A673 (cell line): ENCODE measurements at regions not wholly inside any gene's neighbourhood (a gene's known extent, or its start where the extent isn't known, plus 50 kb on each side); places are given as distances from the start of the nearest gene placed in this dataset.

Experiments used
- BruUV-seq: library from RNA; stranded (reverse); fragments of 400-500 nt; replicated peaks from 2 replicates; lab custom pipeline; 2021; lab: Mats Ljungman, UMichigan
- CTCF ChIA-PET: fragments of 300-600 bp; sonication (Branson Sonifier 250); formaldehyde crosslinking; loops from one replicate; lab custom pipeline; 2022; ENCODE audit warnings: antibody characterized with exemption; lab: Charles Lee
- POLR2A ChIA-PET: fragments of 300-600 bp; sonication (Branson Sonifier 250); formaldehyde crosslinking; loops from one replicate; lab custom pipeline; 2022; ENCODE audit warnings: antibody characterized with exemption; ENCODE audit not compliant: low non-redundant PET; lab: Charles Lee
- DNase-seq: peaks from one replicate; pipeline ENCODE4 v3.0.0-alpha.2; 2015; ENCODE audit warnings: low spot score
- H3K27ac ChIP-seq: fragments of 200-600 bp; sonication (generic); 2 replicates; pipeline ENCODE4 v1.5.1; 2016; ENCODE audit warnings: mixed run types, low read depth, mild to moderate bottlenecking, mixed read lengths, antibody characterized with exemption, low read length; ENCODE audit not compliant: poor library complexity, severe bottlenecking
- H3K27me3 ChIP-seq: fragments of 200-600 bp; sonication (generic); replicated peaks from 2 replicates; pipeline ENCODE4 v1.6.1; 2017; ENCODE audit warnings: mixed run types, low read depth, mild to moderate bottlenecking, mixed read lengths, antibody characterized with exemption, low read length; ENCODE audit not compliant: insufficient read depth, poor library complexity
- H3K36me3 ChIP-seq: fragments of 200-600 bp; sonication (generic); 2 replicates; pipeline ENCODE4 v1.6.1; 2016; ENCODE audit warnings: mixed run types, mild to moderate bottlenecking, mixed read lengths, antibody characterized with exemption, low read length; ENCODE audit not compliant: insufficient read depth, poor library complexity, severe bottlenecking
- H3K4me1 ChIP-seq: fragments of 200-600 bp; sonication (generic); 2 replicates; pipeline ENCODE4 v1.6.1; 2017; ENCODE audit warnings: mixed run types, mild to moderate bottlenecking, mixed read lengths, antibody characterized with exemption, low read length; ENCODE audit not compliant: insufficient read depth, poor library complexity, severe bottlenecking
- H3K4me3 ChIP-seq: fragments of 200-600 bp; sonication (generic); 2 replicates; pipeline ENCODE4 v1.5.1; 2016; ENCODE audit warnings: low read depth, mixed run types, mild to moderate bottlenecking, mixed read lengths, low read length; ENCODE audit not compliant: poor library complexity, severe bottlenecking
- H3K9me3 ChIP-seq: fragments of 200-600 bp; sonication (generic); 2 replicates; pipeline ENCODE4 v1.6.1; 2016; ENCODE audit warnings: mixed run types, low read depth, mild to moderate bottlenecking, mixed read lengths, antibody characterized with exemption, low read length; ENCODE audit not compliant: poor library complexity, severe bottlenecking
- EZH2 ChIP-seq: fragments of 200-600 bp; sonication (generic); IDR thresholded peaks from 2 replicates; pipeline ENCODE4 v1.6.1; 2017; ENCODE audit warnings: borderline replicate concordance, low read depth, mild to moderate bottlenecking, mixed read lengths, antibody characterized with exemption, low read length; ENCODE audit not compliant: poor library complexity, severe bottlenecking
- intact Hi-C: fragments of 100-400 bp; cut with micrococcal nuclease; formaldehyde crosslinking; loops from one replicate; pipeline ENCODE4 v1.10.0; 2022; ENCODE audit not compliant: unreplicated experiment
- TF ChIP-seq, protein P1 (sequence below): fragments of 300-800, 200-600 bp; sonication (generic); conservative IDR thresholded peaks from 2 replicates; pipeline ENCODE4 v1.5.1; 2017; ENCODE audit warnings: low read depth, mild to moderate bottlenecking, antibody characterized with exemption, low read length, moderate library complexity, mixed read lengths

DNA sequence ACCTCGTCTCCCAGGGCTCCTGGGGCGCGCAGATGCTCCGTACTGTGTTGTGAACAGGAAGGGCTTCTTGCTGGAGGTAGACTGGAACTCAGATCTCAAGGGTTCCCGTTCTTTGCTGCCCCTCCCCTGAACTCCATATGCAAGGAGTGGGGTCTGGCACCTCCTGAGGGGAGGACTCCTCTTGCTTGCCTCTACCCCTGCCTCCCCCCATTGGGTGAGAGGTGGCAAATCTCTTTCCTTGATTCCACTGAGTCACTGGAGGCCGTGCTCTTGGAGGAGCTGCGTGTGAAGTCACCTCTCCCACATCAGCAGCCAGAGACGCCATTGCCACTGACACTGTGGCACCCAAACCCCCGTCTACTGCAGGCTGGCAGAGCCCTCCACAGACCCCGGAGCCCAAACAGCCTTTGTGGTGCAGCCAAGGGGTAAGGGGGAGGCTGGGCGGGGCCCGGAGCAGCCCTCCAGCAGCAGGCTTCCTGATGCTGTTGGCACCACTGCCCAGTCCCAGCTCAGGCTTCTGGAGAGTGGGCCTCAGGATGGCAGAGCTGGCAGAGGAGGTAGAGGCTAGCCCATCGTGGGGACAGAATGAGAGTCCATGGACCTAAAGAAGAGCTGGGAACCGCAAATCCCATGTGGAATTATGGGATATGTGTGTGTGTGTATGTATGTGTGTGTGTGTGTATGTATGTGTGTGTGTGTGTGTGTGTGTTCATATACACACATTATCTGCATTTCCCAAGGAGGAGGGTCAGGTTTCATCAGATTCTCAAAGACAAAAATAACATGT, 104.9 kb upstream of the RUNX3 start:
- no peak for TF ChIP-seq EZH2
- Histone ChIP-seq H3K4me1 (peaks cover 13% of the 10 kb centered on the region), H3K36me3 (no peaks in the 10 kb centered on the region), H3K27ac (no peak overlapping the region), H3K27me3 (no peaks in the 10 kb centered on the region), H3K9me3 (no peaks in the 10 kb centered on the region), H3K4me3 (no peak overlapping the region)
- intact Hi-C loops: loop anchor here (5.0 kb wide), 1 partner anchor 103 kb away; the partner anchor contains the start of gene RUNX3
- ChIA-PET CTCF (no interaction called here), POLR2A (no interaction called here)
- DNase-seq: no peak
- no TSS peak for BruUV-seq

DNA sequence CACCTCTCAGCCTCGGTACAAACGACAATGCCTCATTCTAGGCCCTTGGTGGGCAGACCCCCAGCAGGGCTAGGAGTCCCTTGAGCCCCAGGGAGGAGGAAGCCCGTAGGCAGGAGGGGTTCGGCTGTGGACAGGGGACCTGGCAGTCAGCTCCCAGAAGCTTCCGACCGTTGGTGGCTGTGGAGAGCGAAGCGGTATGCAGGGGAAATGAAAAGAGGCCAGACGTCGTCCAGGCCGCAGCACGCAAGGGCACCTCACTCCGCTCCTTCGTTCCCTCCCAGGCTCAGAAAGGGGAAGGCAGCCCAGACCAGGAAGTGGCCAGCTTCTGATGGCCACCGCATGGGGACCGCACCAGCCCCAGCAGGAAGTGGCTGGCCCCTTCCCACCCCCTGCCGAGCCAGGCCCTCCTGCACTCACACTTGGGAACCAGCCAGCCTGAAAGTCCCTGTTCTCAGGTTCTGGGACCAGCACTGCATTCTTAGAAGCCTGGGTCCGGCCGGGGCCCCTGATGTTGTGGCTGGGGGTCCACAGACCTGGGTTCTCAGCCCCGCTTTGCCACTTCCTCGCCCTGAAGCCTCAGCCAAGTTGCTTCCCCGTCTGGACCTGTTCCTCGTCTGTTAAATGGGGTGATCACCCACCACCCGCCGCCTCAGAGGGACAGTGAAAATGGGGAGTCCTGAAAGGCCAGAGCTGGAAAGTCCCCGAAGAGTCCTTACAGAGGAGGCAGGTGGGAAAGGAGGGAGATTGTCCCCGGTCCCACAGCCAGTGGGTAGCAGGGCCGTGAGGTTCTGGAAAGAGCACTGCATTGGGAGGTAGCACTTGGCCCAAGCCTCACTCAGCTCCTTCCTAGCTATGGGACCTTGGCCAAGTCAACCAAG, 104.0 kb upstream of the RUNX3 start:
- CTCF ChIA-PET: no interaction called here
- peaks cover 13% of the 10 kb centered on the region for H3K4me1 ChIP-seq
- H3K4me3 ChIP-seq: no peak overlapping the region
- intact Hi-C loops: no loop called here
- no peak for TF ChIP-seq EZH2
- TF ChIP-seq, protein P1, sequence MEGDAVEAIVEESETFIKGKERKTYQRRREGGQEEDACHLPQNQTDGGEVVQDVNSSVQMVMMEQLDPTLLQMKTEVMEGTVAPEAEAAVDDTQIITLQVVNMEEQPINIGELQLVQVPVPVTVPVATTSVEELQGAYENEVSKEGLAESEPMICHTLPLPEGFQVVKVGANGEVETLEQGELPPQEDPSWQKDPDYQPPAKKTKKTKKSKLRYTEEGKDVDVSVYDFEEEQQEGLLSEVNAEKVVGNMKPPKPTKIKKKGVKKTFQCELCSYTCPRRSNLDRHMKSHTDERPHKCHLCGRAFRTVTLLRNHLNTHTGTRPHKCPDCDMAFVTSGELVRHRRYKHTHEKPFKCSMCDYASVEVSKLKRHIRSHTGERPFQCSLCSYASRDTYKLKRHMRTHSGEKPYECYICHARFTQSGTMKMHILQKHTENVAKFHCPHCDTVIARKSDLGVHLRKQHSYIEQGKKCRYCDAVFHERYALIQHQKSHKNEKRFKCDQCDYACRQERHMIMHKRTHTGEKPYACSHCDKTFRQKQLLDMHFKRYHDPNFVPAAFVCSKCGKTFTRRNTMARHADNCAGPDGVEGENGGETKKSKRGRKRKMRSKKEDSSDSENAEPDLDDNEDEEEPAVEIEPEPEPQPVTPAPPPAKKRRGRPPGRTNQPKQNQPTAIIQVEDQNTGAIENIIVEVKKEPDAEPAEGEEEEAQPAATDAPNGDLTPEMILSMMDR: no peak
- no TSS peak for BruUV-seq
- POLR2A ChIA-PET: no interaction called here
- H3K27ac ChIP-seq: no peak overlapping the region
- no peaks in the 10 kb centered on the region for H3K9me3 ChIP-seq
- no peaks in the 10 kb centered on the region for H3K27me3 ChIP-seq
- DNase-seq: no peak
- H3K36me3 ChIP-seq: no peaks in the 10 kb centered on the region

DNA sequence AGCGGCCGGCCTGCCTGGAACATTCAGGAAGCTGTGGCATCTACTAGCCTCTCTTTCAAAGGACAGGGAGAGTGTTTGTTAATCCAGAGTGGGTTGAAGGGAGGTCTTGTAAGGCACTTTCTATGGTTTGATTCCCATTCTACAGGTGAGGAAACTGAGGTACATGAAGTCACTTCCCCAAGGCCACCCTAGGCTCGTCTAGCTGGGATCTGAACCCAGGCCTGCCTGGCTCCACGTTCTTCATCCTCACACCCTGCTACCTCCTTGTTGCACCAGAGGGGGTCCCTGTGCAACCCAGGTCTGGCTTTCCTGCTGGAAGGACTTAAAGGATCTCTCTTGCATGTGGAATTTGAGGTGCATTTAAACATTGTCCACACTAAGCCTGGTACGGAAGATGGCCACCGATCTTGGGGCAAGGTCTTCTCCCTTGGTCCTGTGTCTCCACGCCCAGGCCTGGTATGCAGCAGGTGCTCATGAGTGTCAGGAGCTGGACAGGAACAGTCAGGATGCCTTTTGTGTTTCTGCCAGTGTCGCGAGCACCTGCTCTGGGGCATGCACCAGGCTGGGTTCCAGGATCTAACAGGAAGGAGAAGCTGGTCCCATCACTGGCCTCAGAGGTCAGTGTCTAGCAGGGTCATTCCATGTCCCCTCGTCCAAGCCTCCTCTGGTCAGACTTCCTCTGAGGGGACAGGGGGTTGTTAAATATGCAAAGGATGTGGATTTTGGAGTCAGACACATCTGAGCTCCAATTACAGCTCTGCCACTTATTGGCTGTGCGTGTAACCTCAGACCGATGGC, 103.2 kb upstream of the RUNX3 start:
- no peaks in the 10 kb centered on the region for H3K9me3 ChIP-seq
- TF ChIP-seq, protein P1: no peak
- no peak for TF ChIP-seq EZH2
- no peak overlapping the region for H3K27ac ChIP-seq
- peaks cover 13% of the 10 kb centered on the region for H3K4me1 ChIP-seq
- BruUV-seq: no TSS peak
- DNase-seq: no peak
- intact Hi-C loops: no loop called here
- POLR2A ChIA-PET: no interaction called here
- no peaks in the 10 kb centered on the region for H3K36me3 ChIP-seq
- CTCF ChIA-PET: no interaction called here
- no peak overlapping the region for H3K4me3 ChIP-seq
- H3K27me3 ChIP-seq: no peaks in the 10 kb centered on the region
